ENCODE measurements at regions not wholly inside any gene's neighbourhood (a gene's known extent, or its start where the extent isn't known, plus 50 kb on each side); places are given as distances from the start of the nearest gene placed in this dataset.

DNA sequence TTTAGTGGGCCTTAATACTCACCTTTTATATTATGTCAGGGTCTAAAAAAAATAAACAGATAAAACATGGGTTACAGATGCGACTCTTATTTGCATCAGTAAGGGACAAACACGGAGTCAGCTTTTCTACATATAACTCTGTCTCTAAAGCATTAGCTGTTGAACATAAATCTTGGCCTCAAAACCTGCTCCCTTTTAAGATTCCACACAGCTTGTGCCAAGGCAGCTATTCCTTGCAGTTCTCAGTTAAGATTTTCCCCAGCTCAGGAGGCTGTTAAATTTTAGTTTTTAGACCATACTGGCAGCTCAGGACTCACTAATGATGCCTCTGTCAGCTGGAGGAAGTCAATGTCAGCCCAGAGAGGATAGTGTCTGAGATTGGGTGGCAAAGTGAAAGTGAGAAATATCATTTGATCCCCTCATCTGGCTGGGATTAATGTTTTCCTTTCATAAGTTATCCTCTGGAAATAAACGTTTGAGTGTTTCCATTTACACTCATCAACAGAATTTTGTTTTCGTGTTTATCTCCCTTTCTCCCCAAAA lies 287.5 kb downstream of the ELAVL2 start:
- no peak for DNase-seq (ENCODE audit: low spot score)

DNA sequence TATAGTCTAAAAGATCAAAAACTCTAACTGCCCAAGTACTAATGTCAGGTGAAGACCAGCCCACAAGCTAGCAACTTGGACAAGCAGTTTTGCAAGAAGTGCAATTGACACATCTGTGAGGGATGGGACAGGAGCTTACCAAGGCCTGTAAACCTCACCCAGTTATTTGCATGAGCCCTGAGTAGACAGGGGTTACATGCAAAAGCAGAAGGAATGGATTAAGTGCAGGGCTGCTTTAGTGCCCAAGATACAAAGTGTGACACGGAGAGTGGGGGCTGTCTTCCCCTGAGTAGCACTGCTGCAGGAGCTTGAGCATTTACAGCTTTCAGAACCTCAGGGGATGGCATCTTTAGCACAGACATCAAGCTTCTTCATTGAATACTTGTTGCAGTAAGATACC lies 286.7 kb downstream of the ELAVL2 start:
- DNase-seq (ENCODE audit: low spot score) = no peak

DNA sequence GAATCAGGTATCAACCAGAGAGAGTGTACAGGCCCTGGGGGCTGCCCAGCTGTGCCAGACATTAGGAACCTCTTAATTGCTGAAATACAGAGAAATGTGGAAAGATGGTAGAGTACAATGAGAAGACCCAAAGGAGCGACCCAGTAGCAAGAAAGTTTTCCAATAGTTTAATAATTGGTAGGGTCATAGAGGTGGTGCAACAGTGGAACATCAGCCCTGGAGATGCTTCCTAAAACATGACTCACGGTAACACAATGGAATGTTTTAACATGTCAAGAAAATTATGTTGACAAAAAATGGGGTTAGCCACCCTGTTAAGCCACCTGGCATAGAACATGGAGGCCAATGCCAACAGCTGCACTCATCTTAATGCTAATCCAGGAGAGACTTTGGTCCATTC lies 284.1 kb downstream of the ELAVL2 start:
- DNase-seq (ENCODE audit: low spot score) = no peak

DNA sequence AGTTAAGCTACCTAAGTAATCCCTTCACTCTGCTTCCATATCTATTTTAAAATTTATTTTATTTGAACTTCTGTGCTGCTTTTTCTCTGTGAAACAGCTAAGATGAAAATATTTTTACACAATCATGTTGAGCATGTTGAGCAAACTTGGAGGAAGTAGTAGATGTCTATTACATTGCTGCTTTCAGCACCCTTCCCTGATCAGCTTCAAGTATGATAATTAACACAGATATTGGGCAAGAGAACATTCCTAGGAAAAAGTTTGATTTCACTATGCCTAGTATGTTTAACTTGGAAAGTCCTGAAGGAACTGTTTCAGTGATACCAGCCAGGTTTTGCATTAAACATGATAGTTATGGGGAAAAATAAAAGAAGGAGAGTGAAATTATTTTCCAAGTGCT lies 283.6 kb downstream of the ELAVL2 start:
- DNase-seq (ENCODE audit: low spot score) = no peak

DNA sequence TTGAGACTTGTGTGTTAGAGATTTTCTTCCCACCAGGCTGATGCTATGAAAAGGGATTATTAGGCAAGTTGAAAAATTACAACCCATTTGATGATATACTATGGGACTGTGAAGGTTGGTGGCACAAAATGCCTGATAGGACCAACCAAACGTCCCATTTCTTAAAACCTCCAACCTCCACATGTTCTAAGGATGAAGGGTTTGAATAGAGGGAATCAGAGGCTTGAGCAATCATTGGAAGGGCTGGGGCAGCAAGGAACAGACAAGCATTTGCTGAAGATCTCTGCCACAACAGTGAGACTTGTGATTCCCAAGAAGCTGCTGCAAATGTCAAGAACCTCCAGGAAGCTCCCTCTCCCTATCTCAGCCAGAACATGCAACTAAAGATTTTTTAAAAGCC lies 283.1 kb downstream of the ELAVL2 start:
- no peak for DNase-seq (ENCODE audit: low spot score)

DNA sequence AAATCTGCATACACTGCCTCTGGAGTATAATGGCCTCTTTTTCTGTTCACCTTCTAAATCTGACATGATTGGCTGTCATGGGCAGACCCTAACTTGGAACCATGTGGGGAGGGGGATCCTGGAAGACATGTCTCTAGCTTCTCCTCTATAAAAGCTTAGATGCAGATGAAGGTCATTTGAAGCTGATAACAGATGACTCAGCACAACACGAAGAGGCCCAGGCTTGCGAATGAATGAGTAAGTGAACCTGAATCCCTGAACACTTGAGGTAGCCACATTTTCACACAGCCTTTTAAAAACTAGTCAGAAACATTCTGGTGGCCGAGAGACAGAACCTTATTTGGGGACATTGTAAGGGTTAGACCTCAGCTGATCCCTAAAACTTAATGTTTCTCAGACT lies 282.6 kb downstream of the ELAVL2 start:
- no peak for DNase-seq (ENCODE audit: low spot score)

DNA sequence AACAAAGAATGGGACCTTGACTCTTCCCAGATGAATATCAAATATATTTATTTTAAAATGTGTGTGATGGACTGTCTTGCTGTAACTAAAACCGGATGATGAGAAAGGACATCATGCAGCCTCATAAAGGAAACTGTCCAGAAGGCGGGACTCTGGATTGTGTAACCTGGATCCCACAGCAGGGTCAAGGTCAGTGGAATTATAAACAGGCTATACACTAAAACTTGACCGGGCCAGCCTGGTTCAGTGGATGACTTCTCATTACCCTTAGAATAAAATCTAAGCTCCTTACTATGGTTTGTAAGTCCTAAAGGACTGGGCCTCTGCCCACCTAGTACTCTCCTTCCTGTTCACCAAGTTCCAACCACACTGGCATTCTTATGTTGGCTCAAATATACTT lies 280.3 kb downstream of the ELAVL2 start:
- DNase-seq (ENCODE audit: low spot score) = no peak

DNA sequence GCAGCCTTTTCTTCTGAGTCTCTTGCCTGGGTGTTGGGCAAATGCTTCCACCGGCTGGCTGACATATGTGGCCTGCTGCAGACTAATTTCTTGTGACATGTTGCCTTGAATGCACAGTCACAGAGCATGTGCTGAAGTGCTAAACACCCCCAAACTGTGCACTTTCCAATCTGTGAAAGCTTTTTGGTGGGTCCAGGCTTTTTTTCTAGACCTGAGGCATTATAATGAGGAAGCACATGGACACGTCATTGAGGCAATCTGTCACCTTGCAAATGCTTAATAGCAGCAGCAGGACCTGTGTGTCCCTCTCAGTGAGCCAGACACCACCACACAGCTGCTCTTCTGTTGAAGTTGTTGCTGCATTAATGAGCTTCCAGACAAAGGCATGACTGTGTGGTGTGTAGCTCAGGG lies 274.7 kb downstream of the ELAVL2 start:
- no peak for DNase-seq (ENCODE audit: low spot score)

DNA sequence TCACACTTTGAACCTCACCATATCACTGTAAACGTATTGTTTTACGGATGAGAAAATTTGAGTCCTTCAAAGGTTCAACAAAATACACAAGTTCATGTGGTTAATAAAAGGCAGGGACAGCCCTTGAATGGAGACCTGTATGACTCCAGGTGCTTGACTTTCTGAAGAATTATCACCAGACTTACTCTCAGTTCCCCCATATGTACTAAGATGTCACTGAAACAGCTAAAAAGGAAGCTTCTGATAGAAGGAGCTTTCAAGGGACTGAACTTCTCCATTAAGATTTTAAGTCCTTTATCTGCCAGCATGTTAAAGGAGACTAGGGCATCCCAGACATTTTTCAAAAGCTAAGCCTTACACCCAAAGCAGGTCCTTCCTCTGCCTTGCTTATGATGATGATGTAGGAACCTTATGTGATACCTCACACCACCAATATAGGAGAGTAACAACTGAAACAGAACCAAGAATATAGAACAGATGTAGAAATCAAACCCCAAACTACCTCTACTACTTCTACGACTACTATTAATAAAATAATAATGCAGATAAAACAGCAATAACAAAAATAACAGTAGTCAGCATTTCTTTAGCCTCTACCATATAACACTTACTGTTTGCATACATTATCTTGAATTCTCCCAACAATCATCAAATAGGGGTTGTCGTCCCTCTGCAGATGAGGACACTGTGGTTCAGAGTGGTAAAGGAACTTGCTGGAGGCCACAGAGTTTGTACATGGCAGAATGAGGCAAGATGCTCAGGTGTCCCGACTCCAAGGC lies 273.9 kb downstream of the ELAVL2 start:
- no peak for DNase-seq (ENCODE audit: low spot score)

DNA sequence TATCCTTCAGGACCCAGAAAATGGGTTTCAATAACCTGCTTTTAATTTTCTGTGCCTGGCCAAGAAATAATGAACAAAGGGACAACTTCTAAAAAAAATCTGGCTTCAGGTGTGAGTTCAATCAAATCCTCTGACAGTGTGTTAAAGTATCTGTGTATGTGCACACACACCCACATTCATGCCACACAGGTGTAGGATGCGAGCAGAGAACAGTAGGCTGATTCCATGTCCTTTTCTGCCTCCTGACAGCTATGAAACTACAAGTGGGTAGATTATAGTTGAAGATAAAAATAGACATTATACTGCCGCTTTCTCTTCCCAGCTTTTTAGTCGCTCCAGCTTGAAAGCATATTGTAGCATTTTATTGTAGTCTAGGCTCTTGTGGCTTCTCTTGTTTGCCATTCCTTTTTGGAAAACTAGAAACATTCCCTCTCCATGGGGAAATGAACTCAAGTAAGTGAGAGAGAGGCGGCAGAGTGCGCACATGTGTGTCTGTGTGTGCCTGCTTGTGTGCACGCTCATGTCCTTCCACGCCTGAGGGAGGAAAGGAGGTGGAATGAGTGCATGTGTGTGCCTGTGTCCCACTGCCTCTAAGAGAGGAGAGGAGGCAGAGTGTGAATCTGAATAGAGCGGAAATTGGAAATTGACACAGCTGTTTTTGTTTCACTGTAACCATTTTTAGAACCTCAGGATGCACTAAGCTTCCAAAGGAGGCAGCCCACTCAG lies 273.0 kb downstream of the ELAVL2 start:
- no peak for DNase-seq (ENCODE audit: low spot score)

DNA sequence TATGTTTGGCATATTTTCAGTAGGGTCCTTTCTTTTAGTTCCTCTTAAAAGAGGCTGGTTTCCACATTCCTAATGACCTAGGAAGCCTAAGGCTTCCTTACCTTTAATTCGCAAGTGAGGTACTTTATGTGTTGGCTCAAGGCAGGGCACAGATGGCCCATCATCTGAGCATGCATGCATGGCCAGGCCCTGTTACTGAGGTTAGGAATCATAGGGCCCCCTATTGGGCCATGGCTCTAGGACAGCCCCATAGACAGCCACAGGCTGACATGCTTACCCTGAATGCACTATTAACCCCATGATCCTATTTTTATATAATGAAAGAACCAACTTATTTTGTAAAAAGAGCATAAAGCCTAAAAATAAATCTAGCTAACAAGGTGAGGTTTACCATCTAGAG lies 271.4 kb downstream of the ELAVL2 start:
- DNase-seq (ENCODE audit: low spot score) = no peak

DNA sequence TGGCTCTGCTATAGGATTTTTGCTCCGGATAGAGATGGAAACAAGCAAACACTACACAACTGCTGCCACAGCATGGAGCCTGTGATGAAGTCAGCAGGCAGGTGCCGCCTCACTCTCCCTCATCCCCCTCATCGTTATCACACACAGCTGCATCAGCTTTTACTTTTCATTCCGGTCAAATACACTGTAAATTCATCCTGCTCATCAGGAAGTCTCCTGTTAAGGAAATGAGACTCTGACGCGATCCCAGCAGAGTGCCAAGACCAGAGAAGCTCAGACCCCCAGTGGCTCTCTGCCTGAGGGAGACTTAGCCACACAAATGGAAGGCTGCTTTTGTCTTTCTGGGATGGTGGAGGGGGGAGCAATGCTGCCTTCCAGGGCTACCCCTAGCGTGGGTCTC lies 270.2 kb downstream of the ELAVL2 start:
- DNase-seq (ENCODE audit: low spot score) = no peak

DNA sequence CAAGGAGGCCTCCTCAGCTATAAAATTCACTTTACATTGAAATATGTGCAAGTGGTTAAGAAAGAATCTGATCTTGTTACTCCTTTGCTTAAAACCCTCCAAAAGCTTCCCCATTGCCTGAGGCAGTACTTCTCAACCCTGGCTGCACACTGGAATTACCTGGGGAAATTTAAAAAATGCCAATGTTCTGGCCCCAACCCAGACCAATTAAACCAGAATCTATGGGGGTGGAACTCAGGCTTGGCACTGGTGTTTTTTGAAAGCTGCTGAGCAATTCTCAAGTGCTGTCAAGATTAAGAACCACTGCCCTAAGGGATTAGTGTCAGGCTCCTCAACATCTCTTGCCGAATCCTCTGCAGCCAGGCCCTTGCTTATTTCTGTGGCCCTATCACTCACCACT lies 269.6 kb downstream of the ELAVL2 start:
- DNase-seq (ENCODE audit: low spot score) = no peak

DNA sequence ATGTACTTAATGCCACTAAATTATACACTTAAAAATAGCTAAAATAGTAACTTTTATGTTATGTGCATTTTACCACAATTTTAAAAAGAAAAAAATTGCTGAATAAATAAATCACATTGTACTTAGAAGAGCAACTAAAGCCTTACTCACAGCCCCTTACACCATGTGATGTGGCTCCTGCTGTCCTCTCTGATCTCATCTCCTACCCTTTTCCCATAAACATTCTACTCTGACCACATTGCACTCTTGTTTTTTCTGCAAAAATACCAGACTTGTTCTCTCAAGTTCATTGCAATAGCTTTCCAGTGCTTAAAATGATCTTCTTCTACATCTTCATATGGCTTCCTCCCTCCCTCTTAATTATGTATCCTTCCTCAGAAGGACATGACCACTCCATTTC lies 268.4 kb downstream of the ELAVL2 start:
- DNase-seq (ENCODE audit: low spot score) = no peak

DNA sequence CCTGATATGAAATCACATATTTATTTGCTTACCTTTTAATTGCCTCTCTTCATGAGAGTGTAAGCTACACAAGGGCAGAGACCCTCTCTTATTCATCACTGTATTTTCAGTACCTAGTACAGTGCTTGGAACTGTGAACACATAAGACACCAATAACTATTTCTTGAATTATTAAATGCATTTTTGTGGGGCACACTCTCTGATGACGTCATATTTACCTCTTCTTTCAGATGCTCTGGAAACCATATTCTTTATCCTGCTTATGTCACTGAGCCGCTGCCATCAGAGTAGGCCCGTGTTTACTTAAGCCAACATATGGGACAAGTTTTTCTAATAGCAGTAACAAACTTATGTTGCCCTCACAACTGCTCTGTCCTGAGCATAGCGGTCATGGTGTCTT lies 266.5 kb downstream of the ELAVL2 start:
- no peak for DNase-seq (ENCODE audit: low spot score)

DNA sequence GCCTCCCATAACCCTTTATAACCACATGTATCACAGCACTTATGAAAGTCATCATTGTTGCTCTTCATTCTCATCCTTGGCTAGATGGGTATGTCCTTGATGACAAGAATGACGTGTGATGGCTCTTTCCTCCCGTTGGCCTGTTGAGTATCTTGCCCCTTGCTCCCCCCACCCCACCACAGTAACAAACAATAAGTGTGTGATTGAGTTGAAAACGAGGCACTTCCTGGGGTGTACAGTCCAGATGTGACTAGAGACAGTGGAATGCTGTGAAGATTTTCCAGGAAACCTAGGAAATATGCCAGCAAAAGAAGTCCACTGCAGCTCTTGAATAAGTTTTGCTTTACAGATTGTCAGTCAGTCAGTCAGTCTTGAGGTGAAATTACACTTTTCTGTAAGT lies 262.5 kb downstream of the ELAVL2 start:
- DNase-seq (ENCODE audit: low spot score) = no peak

DNA sequence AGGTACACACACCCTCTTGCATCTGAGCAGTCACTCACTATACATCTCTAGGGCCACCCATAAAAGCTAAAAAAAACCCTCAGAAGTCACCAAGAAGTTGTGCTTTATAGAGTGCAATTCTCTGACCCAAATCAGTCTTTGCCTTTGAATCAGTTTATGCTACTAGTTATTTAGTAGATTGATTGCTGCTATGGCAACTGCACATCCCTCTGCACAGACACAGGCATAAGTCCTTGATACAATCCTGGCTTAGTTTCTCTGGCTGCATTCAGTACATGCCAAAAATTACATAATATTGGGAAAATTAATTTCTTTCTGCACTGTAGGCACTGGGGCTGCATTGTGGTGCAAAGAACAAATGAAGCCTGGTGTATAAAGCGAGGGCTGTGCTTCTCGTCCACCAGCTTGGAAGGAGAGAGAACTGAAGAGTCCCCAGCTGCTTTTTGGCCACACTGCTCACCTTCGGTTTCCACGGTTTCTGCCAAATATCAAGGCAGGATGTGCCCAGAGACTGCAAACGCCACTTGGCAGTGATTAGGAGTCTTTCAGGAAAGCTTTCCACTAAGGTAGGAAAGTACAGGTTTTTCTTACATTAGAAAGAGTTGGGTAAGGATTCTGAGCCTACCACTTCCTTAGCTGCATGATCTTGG lies 258.4 kb downstream of the ELAVL2 start:
- no peak for DNase-seq (ENCODE audit: low spot score)

DNA sequence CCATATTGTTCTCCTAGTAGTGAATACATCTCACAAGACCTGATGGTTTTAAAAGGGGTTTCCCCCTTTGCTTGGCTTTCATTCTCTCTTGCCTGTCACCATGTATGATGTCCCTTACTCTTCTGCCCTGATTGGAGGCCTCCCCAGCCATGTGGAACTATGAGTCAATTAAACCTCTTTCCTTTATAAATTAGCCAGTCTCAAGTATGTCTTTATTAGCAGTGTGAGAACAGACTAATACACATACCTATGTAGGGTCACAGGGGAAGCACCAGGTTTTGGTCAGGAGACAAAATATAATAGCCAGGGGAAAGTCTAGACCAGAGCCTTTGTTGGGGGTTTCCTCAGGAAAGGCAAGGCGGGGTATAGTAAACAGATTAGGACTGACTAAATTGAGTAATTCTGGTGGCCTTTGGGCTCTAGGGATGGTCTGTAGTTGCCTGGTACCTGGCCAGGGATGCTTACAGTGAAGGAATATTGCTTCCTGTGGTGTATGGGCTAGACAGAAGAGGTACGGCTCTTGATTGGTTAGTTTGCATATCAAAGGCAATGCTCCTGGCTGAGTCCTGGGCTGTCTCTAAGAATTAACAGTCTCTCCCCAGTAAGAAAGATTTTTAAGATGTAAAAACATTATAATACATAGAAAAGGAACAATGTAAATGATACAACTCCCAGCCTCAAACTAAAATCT lies 254.5 kb downstream of the ELAVL2 start:
- DNase-seq (ENCODE audit: low spot score) = no peak

DNA sequence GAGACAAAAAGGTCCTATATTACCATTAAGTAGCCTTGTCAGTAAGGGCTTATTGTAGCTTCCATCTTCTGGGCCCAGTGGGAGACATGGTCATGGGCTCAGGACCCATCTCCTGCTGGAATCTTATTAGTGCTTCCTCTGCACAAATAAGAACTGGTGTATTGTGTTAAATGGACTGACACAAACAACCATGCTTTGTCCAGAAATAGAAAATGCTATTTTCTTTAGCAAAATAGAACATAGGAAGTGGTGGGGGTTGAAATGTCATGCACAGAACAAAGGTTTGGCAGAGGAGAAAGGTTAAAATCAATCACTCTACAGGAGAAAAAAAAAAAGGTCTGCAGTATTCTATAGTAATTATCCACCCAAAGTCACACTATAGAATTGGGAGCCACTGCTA lies 252.2 kb downstream of the ELAVL2 start:
- DNase-seq (ENCODE audit: low spot score) = no peak

DNA sequence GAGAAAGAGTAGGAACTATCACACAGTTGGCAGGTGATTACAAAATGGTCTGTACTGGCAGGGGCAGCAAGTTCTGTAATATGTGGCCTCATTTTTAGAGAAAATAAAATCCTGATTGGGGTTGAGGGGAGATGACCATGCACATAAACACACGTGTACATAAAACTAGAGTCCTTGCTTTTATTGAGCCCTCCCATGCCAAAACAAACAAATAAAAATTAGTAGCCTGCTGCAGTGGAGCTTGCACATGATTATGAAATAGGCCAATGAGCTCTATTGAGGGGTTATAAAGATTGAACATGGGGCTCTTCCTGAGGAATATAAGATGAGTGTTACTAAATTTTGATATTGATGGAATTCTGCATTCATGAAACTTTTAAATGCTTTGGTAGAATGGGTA lies 248.4 kb downstream of the ELAVL2 start:
- no peak for DNase-seq (ENCODE audit: low spot score)

DNA sequence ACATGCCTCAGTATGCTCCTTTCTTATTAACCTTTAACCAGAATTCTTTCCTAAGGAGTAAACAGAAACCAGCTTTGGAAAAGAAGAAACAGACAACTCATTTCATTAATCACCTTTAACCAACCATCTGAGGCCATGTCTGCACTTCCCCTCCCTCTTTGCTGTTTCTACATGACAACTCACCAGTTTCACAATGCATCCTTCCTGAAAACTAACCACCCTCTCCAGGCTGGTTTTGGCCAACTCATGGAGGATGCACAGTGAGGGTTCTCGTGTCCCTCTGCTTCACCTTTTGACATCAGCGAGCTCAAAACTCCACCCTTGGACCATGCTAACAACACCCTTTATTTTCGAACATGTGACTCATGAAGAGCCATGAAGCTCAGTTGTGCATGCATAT lies 244.1 kb downstream of the ELAVL2 start:
- no peak for DNase-seq (ENCODE audit: low spot score)

DNA sequence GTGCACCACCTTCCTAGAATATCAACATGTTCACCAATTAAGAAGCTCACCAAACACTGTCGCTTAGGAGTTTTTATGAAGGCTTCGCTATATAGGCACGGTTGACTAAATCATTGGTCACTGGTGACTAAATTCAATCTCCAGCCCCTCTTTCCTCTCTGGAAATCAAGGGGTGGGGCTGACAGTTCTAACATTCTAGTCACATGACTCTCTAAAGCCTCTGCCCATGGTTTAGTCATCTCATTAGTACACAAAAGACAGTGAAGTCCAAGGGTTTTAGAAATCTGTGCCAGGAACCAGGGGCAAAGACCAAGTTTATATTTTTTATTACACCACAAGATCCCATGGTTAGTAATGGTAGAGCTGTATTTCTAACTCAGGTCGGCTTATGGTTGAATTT lies 243.2 kb downstream of the ELAVL2 start:
- DNase-seq (ENCODE audit: low spot score) = no peak
